ENCODE measurements at regions not wholly inside any gene's neighbourhood (a gene's known extent, or its start where the extent isn't known, plus 50 kb on each side); places are given as distances from the start of the nearest gene placed in this dataset.
"Not testable (repeated sequence)": the region's sequence is repeated elsewhere in the genome, so short reads cannot be mapped to it uniquely, and the experiment has no call there.

GRCh38 chr2:187679454-187679853 is 125.2 kb upstream of the TFPI start:
- no peak for DNase-seq (ENCODE audit: low read depth)
- no peak overlapping the region for H3K4me3 ChIP-seq (ENCODE audit: low read depth, low read length)
- no peak for TF ChIP-seq CTCF (IDR thresholded peaks at IDR 0.05; ENCODE audit: control insufficient read depth, extremely low read depth, insufficient read depth)

GRCh38 chr2:187684174-187684573 is 129.9 kb upstream of the TFPI start:
- DNase-seq (ENCODE audit: low read depth) = no peak
- TF ChIP-seq CTCF (IDR thresholded peaks at IDR 0.05; ENCODE audit: control insufficient read depth, extremely low read depth, insufficient read depth) = no peak
- no peak overlapping the region for H3K4me3 ChIP-seq (ENCODE audit: low read depth, low read length)

DNA sequence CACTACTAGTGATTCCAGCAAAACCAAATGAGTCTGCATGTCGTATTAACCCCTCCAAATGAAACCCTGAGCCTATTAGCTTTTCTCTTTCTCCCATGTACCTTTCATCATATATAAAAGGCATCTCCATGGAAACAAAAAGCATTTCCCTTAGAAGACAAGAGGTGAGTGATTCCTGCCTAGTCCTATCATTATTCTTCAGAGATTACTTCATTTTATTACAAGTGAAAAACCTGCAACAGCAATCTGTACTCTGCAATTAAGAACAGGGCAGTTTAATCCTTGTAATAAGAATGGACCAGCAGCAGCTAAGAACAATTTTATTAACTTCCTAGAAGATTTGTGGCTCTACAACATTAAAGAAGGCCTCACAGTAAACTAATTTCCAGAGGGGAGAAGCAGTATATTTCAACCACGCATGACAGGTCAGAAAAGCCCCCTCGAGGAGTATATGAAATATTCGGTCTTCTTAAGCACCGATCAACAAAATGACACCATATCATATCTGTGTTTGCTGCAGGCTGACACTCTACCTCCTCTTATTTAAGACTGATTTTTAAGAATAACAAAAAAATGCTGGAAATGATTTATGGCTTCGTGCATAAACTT is 132.3 kb upstream of the TFPI start:
- no peak for TF ChIP-seq CTCF (IDR thresholded peaks at IDR 0.05; ENCODE audit: control insufficient read depth, extremely low read depth, insufficient read depth)
- no peak overlapping the region for H3K4me3 ChIP-seq (ENCODE audit: low read depth, low read length)
- no peak for DNase-seq (ENCODE audit: low read depth)

DNA sequence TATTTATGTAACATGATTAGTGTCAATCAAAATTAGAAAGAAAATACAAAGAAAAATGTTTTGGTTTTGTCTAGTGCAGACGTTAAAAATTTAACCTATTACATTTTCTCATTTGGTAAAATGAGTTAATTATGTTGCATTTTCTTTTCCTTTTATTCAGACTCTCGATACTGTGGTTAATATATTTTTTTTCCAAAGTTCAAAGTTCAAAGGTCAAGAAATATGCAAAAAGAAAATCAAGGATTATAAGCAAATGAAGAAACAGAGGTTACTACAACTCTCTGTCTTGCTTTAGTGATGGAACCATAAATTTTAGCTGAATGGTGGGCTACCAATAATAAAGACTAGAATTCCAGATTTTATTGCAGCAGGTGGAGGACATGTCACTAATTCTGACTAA is 133.3 kb upstream of the TFPI start:
- TF ChIP-seq CTCF (IDR thresholded peaks at IDR 0.05; ENCODE audit: control insufficient read depth, extremely low read depth, insufficient read depth) = no peak
- H3K4me3 ChIP-seq (ENCODE audit: low read depth, low read length) = no peak overlapping the region
- DNase-seq (ENCODE audit: low read depth) = no peak

- H3K4me3 ChIP-seq (ENCODE audit: low read depth, low read length) = no peak overlapping the region
Observed at GRCh38 chr2:187689372-187689771, 135.1 kb upstream of the TFPI start.

DNA sequence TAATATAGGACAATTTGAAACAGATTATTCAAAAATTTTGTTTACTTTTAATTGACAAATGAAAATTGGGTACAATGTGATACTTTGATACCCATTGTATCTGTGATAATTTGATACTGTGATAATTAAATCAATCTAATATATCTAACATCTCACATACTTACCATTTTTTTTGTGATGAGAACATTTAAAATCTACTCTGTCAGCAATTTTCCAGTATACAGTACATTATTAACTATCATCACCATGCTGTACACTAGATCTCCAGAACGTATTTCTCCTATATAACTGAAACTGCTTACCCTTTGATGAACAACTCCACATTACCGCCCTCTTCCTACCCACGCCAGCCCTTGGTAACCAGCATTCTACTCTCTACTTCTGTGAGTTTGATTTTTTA is 139.7 kb upstream of the TFPI start:
- no peak for TF ChIP-seq CTCF (IDR thresholded peaks at IDR 0.05; ENCODE audit: control insufficient read depth, extremely low read depth, insufficient read depth)
- no peak overlapping the region for H3K4me3 ChIP-seq (ENCODE audit: low read depth, low read length)
- no peak for DNase-seq (ENCODE audit: low read depth)

More at GRCh38 chr2:187689372-187689771, 135.1 kb upstream of the TFPI start:
- TF ChIP-seq CTCF (IDR thresholded peaks at IDR 0.05; ENCODE audit: control insufficient read depth, extremely low read depth, insufficient read depth) = no peak
- DNase-seq (ENCODE audit: low read depth) = peak; percentile 38

- not testable (repeated sequence) for DNase-seq (ENCODE audit: low read depth); H3K4me3 ChIP-seq (ENCODE audit: low read depth, low read length)
Observed at GRCh38 chr2:187696644-187697043, 142.4 kb upstream of the TFPI start.
